Prostate gland (tissue), 2 donors: ENCODE measurements at regions not wholly inside any gene's neighbourhood (a gene's known extent, or its start where the extent isn't known, plus 50 kb on each side); places are given as distances from the start of the nearest gene placed in this dataset.

ENCODE experiments used
- CTCF ChIP-seq, 4 experiments: fragments of 200-600 bp in 2 of 4; fragments of 450-650 bp in 2 of 4; sonication (generic) in 2 of 4; IDR thresholded peaks; 1 replicate in 3 of 4; 2 replicates in 1 of 4; pipeline ENCODE4 v1.5.1; 2016 to 2019; ENCODE audit warnings: antibody characterized with exemption in 4 of 4, mild to moderate bottlenecking in 2 of 4, moderate library complexity in 2 of 4
- POLR2AphosphoS5 ChIP-seq: sonication (generic); formaldehyde crosslinking; IDR thresholded peaks from one replicate; pipeline ENCODE4 v1.6.1; 2017; ENCODE audit warnings: antibody characterized with exemption

GRCh38 chr10:35950701-35951100 lies 308.6 kb upstream of the FZD8 start:
- TF ChIP-seq CTCF (IDR thresholded peaks at IDR 0.05) (no peak), POLR2AphosphoS5 (no peak)
